SKM-1 (cell line): ENCODE measurements at regions not wholly inside any gene's neighbourhood (a gene's known extent, or its start where the extent isn't known, plus 50 kb on each side); places are given as distances from the start of the nearest gene placed in this dataset.

ENCODE experiments used
- DNase-seq: peaks from one replicate; lab custom pipeline; 2025; ENCODE audit not compliant: unreplicated experiment; lab: John Stamatoyannopoulos, UW

GRCh38 chr13:44089452-44089851, 209.7 kb downstream of the LACC1 start:
- no peak for DNase-seq

- DNase-seq, result no peak
These were observed 212.6 kb downstream of the LACC1 start for GRCh38 chr13:44092078-44092970.

- DNase-seq, result no peak
These were observed 214.2 kb downstream of the LACC1 start for GRCh38 chr13:44093607-44094564.

GRCh38 chr13:44096901-44097300, 217.2 kb downstream of the LACC1 start:
- no peak for DNase-seq

- DNase-seq, result no peak
These were observed 218.9 kb downstream of the LACC1 start for GRCh38 chr13:44098559-44098958.

- DNase-seq, result no peak
These were observed 221.8 kb downstream of the LACC1 start for GRCh38 chr13:44101347-44102083.

GRCh38 chr13:44103429-44104196, 223.9 kb downstream of the LACC1 start:
- DNase-seq, result no peak

GRCh38 chr13:44104197-44104490, 224.4 kb downstream of the LACC1 start:
- DNase-seq, result no peak

GRCh38 chr13:44104969-44105368, 225.3 kb downstream of the LACC1 start:
- no peak for DNase-seq

- DNase-seq, result no peak
These were observed 226.8 kb downstream of the LACC1 start for GRCh38 chr13:44106266-44107152.

- no peak for DNase-seq
These were observed 227.8 kb downstream of the LACC1 start for GRCh38 chr13:44107357-44108121.

GRCh38 chr13:44108331-44108858, 228.7 kb downstream of the LACC1 start:
- no peak for DNase-seq

- DNase-seq, result no peak
These were observed 230.5 kb downstream of the LACC1 start for GRCh38 chr13:44110091-44110621.

GRCh38 chr13:44111701-44112100, 232.0 kb downstream of the LACC1 start:
- no peak for DNase-seq

GRCh38 chr13:44112700-44113329, 233.1 kb downstream of the LACC1 start:
- no peak for DNase-seq

- no peak for DNase-seq
These were observed 237.0 kb downstream of the LACC1 start for GRCh38 chr13:44116562-44117332.

GRCh38 chr13:44117351-44117750, 237.6 kb downstream of the LACC1 start:
- no peak for DNase-seq
